GM18508 (cell line): ENCODE measurements at regions not wholly inside any gene's neighbourhood (a gene's known extent, or its start where the extent isn't known, plus 50 kb on each side); places are given as distances from the start of the nearest gene placed in this dataset.
A peak's percentile ranks its signal among the peaks of the same experiment; 100 is the strongest.

ENCODE experiments used
- ATAC-seq: cut with Tn5 transposase; IDR thresholded peaks from one replicate; pipeline ENCODE4 v1.9.1; 2021; ENCODE audit warnings: moderate number of reproducible peaks; ENCODE audit not compliant: insufficient read depth, unreplicated experiment

DNA sequence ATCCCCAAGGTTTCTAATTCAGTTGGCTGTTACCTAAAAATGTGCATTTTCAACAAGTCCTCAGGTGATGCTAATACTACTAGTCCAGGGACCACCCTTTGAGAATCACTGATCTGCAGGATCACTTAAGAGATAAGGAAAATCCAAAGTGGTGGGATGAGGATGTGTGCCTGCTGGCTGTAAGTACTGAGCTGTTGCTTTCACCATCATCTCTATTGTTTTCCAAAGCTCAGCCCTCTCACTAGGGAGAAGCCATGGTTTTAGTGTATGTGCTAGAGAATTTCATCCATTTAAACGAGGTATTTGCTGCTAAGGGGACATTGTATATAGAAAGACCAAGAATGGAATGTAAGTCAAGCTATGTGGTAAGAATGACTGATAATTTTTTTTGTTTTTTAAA is 202.3 kb downstream of the KIF21A start:
- ATAC-seq = no peak

DNA sequence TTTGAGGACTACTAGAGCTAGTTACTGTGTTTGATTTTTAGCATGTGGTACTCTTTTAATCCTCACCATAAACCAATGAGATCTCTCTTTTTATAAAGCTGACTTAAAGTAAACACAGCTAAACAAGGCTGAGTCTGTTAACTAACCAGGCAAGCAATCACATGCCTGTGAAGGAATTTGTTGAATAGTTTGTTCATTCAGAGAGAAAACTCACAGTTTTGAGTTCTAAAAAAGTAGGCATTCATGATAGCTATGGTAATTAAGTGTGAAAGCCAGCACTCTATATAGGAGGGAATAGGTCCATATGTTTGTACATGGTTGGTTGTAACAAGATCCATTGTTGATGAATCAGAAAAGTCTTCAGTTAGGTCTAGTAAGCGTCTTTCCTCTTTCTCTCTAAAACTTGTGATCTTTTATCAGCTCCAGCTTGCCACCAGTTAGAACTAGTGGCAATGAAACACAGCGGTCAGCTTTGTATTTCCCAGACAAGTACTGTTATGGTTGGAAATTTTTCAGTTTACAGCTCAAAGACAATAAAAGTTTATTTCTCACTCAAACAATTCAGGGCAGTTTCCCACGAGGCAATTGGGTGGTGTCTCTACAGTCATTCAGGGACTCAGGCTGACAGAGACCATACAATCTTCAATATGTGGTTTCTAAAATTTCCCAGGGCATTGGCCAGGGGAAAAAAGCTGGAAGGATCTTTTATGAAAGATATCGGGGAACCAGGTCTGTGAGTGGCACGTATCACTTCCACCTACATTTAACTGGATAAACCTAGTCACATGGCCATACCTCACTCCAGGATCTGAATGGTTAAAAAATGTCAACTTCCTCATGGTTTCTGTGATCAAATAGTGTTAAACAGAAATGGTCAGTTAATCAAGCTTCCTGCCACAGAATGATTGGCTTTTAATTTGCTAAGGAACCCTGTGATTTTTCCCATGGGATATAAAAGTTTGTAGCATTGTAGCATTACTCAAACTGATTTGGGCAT is 203.1 kb downstream of the KIF21A start:
- ATAC-seq = no peak

DNA sequence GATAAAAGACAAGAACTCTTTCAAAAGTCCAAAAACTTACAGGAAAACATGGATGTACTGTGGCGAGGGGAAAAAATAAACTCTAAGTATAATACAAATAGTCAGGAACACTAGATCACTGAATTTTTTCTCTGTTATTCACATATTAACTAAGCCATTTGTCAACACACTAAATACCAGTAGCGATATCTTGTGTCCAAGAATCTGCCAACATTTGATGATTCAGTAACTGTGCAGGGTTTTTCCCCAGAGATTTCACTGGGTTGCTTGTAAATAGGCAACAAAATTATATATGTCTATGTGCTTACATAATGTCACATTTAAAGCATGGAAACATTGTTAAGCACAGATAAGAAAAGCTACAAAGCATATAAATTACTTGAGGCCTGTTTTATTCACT is 205.9 kb downstream of the KIF21A start:
- no peak for ATAC-seq

DNA sequence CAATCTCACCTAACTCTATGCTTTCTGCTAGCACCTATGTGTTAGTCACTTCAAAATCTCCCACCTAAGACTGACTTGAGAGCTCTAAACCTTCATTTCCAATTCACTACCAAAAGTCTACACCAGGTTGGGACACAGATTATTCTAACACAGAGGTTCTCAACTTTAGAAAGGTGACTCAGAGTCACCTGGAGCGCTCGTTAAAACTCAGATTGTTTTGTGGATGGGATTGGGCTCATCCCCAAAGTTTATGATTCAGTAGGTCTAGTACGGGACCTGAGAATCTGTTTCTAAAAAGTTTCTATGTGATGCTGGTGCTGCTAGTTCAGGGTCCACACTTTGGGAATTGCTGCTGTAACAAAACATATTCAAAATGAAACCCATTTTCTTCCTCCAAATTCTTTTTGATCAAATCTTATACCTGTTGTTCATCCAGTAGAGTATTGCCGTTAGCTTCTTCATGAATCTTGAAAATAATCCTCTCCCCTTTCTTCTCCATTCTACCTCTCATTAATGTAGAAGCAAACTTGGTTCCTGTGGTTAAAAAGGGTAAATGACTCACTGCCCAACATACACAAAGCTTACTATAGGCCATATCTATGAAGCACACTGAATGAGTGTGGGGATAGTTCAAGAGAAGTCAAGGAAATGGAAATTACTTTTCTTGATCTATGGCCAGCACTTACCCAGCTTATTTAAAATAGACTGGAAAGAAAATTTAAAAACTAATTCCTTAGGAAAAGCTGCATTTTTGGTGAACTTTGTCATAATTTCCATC is 206.7 kb downstream of the KIF21A start:
- ATAC-seq = no peak

DNA sequence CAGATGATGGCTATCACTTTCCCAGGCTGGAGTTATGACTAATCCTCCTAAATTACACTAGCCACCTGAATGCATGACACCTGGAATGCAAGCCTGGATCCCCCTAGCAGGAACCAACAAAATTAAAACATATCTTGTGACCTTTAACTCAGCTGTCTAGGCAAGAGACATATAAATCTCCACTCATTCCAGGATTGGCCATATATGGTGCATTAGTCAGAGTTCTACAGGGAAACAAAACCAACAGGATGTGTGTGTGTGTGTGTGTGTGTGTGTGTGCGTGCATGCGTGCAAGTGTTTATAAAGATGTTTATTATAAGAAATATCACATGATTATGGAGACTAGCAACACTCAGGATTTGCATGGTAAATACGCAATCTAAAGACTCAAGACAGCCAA is 212.8 kb downstream of the KIF21A start:
- ATAC-seq = no peak

DNA sequence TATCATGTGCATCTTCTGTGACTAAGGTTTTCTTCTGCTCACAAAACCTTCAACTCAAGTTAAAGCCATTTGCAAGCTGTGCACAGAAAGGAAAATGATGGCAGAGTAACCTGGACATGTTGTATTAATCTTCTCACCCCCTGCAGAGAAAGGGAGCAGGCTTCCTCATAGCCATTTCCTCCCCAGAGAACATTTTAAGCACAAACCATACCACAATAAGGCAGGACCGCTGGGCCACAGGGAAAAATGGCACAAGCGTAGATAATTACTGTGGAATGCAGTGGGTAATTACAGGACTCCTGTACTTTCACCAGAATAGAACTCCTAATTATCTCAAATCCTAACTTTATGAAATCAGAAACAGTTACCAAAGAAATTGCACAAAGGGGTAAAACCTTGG is 215.7 kb downstream of the KIF21A start:
- ATAC-seq = no peak

DNA sequence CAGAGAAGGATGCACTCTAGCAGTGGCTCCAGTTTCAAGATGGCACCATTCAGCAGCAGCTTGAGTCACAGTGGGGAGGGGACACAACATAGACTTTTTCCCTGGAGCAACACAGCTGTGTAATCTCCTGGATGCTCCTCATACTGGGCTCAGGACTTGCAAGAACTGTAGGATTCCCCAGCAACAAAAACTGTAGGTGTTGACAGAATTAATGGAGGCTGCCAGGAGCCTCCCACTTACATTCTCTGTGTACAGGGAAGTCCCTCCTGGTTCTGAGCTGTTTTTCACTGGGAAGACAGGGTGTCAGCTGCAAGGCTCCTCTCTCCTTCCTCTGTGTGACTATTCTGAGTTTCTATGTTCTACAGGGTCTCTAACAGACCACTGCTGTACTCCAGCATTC is 217.9 kb downstream of the KIF21A start:
- no peak for ATAC-seq

DNA sequence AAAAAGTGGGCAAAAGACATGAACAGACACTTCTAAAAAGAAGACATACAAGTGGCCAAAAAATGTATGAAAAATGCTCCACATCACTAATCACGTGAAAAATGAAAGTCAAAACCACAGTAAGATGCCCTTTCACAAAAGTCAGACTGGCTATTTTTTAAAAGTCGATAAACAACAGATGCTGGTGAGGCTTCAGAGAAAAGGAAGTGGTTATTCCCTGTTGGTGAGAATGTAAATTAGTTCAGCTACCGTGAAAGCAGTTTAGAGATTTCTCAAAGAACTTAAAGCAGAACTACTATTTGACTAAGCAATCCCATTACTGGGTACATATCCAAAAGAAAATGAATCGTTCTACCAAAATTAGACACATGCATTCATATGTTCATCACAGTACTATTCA is 237.0 kb downstream of the KIF21A start:
- peak; percentile 79 for ATAC-seq

DNA sequence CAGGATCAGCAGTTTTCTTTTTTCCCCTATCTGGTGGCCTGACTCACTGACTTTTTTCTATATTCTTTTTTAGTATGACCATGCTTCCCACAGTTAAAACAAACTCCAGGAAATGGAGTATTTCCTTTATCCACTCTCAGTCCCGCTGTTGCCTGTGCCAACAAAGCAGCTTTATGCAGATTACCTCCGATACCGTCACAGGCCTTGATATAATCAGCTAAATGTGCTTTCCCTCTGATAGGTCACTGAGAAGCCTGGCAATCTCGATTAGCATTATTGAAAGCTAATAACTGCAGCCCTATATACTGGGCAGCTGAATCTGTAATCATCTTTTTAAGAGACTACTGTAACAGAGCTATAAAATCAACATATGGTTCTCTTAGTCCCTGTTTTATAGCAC is 243.6 kb downstream of the KIF21A start:
- no peak for ATAC-seq

DNA sequence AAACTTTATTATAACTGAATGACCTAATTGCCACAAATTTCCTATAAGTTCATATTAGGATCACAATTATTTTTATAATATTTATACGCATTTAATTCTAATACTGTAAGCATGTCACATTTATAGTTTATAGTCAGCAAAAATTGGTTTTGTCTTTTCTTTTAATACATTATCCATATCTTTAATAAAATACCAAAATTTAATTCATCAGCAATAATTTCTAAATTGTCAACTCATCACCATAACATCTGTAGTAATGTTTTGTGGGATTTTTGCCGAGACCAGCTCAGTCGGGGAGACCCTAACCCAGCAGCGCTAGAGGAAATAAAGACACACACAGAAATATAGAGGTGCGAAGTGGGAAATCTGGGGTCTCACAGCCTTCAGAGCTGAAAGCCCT is 254.2 kb downstream of the KIF21A start:
- no peak for ATAC-seq

DNA sequence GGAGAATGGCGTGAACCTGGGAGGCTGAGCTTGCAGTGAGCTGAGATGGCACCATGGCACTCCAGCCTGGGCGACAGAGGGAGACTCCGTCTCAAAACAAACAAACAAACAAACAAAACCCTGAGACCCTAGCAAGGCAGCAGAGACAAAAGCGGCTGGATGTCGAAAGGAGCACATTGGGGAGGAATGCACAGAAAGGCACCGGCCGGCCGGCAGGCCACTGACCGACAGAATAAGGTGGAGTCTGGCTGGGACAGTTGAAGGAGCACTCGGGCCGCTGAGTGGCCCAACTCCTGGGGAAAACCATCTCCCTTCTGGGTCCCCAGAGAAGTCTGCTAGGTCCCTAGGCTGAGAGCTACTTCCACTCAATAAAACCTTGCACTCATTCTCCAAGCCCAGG is 256.2 kb downstream of the KIF21A start:
- no peak for ATAC-seq

DNA sequence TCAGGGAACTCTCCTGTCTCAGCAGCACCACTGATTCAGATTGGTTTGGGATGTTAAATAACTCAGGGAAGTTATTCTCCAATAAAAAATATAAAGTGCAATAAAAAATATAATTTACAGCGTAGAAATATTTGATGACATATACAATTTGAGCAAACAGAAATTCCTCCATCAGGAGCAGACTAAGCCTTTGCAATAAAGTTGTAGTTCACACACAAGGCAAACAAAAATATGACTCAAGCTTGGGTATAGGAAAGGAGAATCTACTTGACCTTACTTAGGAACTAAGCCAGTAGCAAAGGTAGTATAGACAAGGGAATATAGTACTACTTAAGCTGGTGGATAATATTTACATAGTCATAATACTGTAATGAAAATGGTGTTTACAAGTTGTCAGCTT is 264.1 kb downstream of the KIF21A start:
- no peak for ATAC-seq

DNA sequence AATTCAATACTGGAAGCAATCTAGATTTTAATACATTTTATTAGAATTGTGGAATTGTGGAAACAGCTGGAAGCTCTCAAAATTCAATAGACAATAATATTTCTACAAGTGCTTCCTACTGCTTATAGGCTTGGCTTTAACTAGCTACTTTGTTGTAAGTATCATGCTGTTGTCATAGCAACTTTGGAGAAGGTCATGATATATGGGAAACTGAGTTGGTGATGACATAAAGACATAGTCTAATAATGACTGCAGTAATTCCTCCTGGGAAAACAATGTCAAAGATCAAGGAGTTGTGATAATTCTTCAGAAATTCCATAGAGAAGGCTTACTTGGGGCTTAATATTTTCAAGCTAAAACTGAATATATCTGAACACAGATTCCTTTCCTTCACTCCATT is 266.6 kb downstream of the KIF21A start:
- no peak for ATAC-seq

DNA sequence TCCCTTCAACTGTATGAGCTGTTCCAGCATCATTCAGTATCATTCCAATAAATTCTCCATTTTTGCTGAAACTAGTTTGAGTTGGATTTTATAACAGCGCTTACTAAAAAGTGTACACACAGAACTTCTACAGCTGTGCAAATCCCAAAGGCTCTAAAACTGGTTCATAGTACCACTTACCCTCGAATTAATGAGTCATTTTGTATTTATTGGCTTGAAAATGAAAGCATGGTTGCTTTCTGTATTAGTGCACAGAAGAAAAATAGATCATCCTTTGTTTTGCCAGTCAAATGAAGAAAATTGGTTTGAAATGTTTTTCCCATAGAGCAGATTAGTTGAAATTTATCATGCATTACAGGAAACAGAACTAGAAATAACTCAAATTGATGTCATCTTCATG is 268.3 kb upstream of the CPNE8 start:
- peak; percentile 89 for ATAC-seq

DNA sequence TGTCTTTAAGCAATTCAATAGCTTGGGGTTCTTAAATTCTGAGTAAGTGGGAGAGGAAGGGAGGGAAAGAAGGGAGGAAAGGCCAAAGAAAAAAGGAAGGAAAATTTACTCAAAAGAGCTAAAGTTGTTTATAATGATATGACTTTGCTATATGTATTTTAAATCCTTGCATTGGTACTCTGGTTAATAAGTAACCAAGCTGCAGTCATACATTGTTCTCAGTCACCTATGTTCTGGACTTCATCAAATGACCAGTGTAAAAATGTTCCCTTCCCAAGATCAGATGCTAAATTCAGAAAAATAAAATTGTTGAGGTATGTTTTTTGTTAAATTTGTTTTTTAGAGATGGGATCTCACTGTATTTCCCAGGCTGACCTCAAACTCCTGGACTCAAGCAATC is 259.9 kb upstream of the CPNE8 start:
- ATAC-seq = no peak

DNA sequence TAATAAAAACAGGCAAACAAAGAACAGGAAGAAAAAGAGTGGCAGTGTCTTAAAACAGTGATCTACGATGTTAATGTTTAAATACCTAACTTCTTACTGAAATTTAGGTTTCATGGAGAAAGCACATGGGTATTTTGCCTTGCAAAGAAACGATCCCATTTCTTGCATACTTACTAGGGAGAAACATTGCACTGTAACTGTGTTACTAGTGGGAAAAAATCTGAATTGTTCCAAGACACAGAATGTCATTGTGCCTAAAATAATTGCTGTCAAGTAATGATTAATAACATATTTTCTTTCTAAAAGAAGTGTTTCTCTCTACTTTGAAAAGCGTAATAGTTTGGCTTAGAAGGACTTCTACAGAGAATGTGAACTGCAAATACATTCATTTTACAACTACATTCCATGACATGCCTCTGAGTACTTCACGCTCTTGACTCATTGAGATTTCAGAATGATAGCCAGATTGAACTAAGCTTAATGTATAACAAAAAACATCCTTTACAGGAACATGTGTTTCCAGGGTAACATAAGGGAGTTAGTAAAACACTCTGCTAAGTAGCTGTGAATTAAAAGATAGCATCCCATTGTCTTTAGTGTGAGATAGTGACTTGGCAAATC is 256.2 kb upstream of the CPNE8 start:
- ATAC-seq = no peak

DNA sequence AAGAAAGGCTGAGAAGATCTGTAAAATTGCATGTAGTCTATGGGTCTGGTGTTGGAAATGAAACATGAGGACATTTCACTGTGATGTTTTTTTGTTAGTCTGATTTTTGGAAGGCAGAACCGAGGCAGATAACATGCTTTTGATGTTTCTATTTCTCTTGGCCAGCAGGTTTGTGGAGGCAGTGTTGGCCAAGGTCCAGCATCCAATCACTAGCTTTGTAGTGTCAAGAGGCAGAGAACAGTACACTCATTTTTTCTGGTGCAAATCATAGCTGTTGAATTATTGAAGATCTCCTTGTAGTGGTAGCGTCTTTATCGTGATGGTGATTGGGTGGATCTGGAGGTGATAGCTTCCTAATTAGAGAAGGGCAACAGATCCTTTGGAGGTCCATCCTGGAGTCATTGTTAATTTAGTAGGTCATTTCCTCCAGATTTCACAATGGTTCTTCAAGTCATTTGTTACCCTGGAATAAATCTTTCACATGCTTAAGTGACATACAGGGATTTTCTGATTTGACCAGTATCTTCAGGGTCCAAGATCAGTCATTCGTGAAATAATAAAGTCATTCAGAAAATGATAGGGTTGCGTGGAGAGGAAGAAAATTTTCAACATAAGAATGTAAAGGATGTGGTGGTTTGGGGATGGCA is 252.4 kb upstream of the CPNE8 start:
- no peak for ATAC-seq

DNA sequence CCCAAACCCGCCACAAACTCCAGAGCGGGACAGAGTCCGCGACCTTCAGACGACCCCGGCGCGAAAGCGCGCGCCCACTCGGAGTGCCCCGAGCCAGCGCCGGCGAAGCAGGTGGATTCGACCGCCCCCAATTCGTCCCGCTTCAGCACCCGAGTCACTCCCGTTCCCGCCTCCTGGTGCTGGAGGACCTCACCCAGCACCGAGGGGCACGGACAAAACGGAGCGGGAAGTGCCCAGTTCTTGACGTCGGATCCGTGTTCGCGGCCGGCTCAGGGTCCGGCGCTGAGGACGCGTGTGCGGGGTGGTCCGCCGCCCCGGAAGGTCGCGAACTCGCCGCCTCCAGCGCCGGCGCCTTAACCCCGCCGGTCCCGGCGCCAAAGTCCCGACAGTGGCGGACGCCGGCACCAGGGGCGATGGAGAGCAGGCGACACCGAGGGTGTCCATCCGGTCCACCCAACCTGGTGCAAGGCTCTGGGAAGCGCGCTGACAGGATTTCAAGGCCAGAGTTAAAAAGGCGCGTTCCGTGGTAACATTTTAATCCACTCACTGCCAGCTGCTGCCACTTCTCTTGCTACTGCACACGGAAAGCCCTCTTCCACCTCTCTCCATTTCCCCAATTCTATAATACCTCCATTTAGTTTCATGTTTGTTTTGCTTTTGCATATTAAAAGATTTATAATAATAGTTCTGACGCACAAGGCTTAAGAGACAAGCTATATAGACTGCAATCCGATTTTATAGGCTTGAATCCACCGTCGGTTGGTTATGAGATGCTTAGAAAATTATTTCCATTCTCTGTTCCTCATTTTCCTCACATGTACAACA is 240.0 kb upstream of the CPNE8 start:
- peak; percentile 86 for ATAC-seq

DNA sequence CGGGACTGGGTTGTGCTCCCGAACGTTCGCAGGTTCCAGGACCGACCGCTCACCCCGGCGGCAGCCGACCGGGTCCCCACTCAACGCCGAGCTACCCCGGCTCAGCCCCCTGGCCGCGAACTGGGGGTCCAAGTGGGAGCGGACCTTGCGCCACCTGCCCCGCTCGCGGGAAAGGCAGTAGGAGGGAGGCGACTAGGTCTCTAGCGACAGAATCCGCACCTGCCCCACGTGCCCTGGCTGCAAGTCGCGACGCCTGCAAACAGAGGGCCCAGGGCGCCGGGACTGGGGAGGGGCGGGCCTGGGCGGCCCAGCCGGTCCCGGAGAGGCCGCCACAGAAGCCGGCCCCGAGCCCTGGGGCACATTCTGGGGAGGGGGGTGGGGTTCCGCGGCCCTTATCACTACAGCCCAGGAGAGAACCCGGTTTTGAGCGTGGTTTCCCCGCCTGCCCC is 239.2 kb upstream of the CPNE8 start:
- no peak for ATAC-seq

DNA sequence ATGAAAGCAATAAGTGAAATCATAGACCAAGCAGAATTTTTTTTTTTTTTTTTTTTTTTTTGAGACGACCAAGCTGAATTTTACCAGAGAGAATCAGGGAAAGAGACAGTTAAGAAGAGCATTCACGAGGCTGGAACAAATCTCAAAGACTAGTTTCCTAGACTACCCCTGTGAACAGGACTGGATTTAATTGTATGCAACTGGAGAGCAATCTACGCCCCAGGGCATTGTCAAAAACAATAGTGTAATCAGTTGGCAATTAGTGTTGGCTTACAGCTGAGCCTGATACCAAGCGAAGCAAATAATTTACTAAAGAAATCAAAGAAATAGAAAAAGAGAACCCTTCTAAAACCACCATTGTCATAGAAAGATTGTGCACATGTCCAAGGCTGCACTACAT is 232.9 kb upstream of the CPNE8 start:
- no peak for ATAC-seq
